Fibroblast of pulmonary artery (primary cell): ENCODE measurements at regions not wholly inside any gene's neighbourhood (a gene's known extent, or its start where the extent isn't known, plus 50 kb on each side); places are given as distances from the start of the nearest gene placed in this dataset.
A peak's percentile ranks its signal among the peaks of the same experiment; 100 is the strongest.
"Not testable (repeated sequence)": the region's sequence is repeated elsewhere in the genome, so short reads cannot be mapped to it uniquely, and the experiment has no call there.

Source experiments
- DNase-seq: peaks from one replicate; pipeline ENCODE4 v3.0.0-alpha.2; 2010; ENCODE audit warnings: low read depth
- H3K4me3 ChIP-seq: replicated peaks from 2 replicates; pipeline ENCODE4 v1.5.1; 2011; ENCODE audit warnings: low read depth, mild to moderate bottlenecking, control low read depth, low read length, moderate library complexity
- CTCF ChIP-seq: IDR thresholded peaks from 2 replicates; pipeline ENCODE4 v1.5.1; 2011; ENCODE audit warnings: mild to moderate bottlenecking, control low read depth, low read length, inconsistent platforms; ENCODE audit errors: missing control alignments

GRCh38 chr3:153552887-153553604, 391.0 kb downstream of the RAP2B start:
- peak; percentile 4 for DNase-seq
- no peak overlapping the region for H3K4me3 ChIP-seq
- TF ChIP-seq CTCF: no peak

- DNase-seq: no peak
- no peak for TF ChIP-seq CTCF
- H3K4me3 ChIP-seq: no peak overlapping the region
Observed at GRCh38 chr3:153553605-153553945, 391.5 kb downstream of the RAP2B start.

GRCh38 chr3:153555919-153556318, 393.9 kb downstream of the RAP2B start:
- H3K4me3 ChIP-seq: no peak overlapping the region
- TF ChIP-seq CTCF: no peak
- no peak for DNase-seq

- not testable (repeated sequence) for H3K4me3 ChIP-seq, DNase-seq
Observed at GRCh38 chr3:153559366-153559765, 397.3 kb downstream of the RAP2B start.

- no peak for TF ChIP-seq CTCF
- no peak for DNase-seq
- no peak overlapping the region for H3K4me3 ChIP-seq
Observed at GRCh38 chr3:153567011-153567410, 405.0 kb downstream of the RAP2B start.

- no peak for DNase-seq
- no peak overlapping the region for H3K4me3 ChIP-seq
- no peak for TF ChIP-seq CTCF
Observed at GRCh38 chr3:153567556-153567955, 405.5 kb downstream of the RAP2B start.

- DNase-seq: not testable (repeated sequence)
Observed at GRCh38 chr3:153570481-153570880, 408.5 kb downstream of the RAP2B start.

GRCh38 chr3:153572165-153572564, 410.1 kb downstream of the RAP2B start:
- TF ChIP-seq CTCF: no peak
- no peak overlapping the region for H3K4me3 ChIP-seq
- no peak for DNase-seq

More at GRCh38 chr3:153570481-153570880, 408.5 kb downstream of the RAP2B start:
- H3K4me3 ChIP-seq: not testable (repeated sequence)
